ENCODE measurements at regions not wholly inside any gene's neighbourhood (a gene's known extent, or its start where the extent isn't known, plus 50 kb on each side); places are given as distances from the start of the nearest gene placed in this dataset.

- TF ChIP-seq POLR2A (IDR thresholded peaks at IDR 0.05) = no peak
- TF ChIP-seq CTCF (IDR thresholded peaks at IDR 0.05) = no peak
Observed at GRCh38 chr10:3249307-3249889, 76.8 kb upstream of the PITRM1 start.
